T-helper 1 cell treated with Interleukin-12 subunit alpha and Interleukin-12 subunit beta and Interleukin-4 antibody, amounts not matched to agents 30 ng/mL and 1 ng/mL, for 36 hours (primary cell): ENCODE measurements at regions not wholly inside any gene's neighbourhood (a gene's known extent, or its start where the extent isn't known, plus 50 kb on each side); places are given as distances from the start of the nearest gene placed in this dataset.
"Not testable (repeated sequence)": the region's sequence is repeated elsewhere in the genome, so short reads cannot be mapped to it uniquely, and the experiment has no call there.

Experiments
- intact Hi-C: fragments of 100-400 bp; cut with micrococcal nuclease; formaldehyde crosslinking; loops from one replicate; pipeline ENCODE4 v1.15.1; 2024

DNA sequence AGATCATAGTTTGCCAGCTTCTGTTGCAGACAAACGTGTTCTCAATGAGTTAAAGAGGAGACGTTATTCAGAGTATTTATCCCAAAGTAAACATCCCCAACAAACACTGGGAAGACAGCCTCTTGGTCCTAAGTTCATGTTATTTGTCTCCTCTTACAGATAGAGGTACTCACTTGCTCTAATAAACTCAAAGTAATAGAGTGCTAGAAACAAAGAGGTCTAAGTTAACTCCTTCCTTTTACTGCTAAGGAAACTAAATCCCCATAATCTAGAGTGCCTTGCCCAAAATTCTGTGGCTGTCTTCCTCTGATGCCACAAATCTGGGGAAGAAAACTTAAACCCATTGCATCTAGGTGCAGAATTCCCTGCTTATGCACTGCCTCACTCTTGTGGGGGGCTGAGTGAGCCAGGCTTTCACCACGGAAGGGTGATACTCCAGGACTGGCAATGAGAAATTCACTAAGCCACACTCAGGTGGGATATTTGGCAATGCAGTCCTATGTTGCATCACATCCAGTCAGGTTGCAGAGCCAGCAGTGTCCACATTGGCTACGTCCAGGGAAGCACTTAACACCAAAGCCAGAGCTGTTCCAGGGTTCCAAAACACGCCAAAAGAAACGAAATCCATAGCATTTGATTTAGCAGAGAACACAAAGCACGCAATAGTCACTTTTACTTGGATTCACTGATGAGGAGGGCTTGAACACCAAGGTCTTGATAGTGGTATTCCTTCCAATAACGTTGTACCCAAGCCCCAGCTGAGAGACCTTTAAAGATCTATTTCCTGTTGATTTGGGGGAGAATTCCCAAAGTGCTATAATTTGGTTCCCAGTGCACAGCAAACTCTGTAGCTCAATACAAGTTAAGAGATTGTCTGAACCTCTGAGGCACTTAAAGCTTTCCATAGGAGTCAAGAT lies 81.0 kb upstream of the FOXQ1 start:
- intact Hi-C loops, result no loop called here

DNA sequence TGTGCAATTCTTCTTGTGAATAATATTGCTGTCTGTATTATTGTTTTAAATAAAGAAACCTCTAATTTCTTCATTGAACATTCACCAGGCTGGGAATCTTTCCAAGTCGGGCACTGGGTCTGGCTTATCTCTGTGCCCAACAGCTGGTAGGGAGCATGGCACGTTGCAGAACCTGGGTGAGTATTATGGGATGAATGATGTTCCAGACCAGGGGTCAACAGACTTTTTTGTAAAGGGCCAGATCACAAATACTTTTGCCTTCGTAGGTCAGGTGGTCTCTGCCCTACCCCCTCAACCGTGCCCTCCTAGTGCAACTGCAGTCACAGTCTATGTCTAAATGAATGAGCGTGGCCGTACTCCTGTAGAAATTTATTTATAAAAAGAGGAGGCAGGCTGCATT lies 81.6 kb upstream of the FOXQ1 start:
- intact Hi-C loops, result no loop called here

DNA sequence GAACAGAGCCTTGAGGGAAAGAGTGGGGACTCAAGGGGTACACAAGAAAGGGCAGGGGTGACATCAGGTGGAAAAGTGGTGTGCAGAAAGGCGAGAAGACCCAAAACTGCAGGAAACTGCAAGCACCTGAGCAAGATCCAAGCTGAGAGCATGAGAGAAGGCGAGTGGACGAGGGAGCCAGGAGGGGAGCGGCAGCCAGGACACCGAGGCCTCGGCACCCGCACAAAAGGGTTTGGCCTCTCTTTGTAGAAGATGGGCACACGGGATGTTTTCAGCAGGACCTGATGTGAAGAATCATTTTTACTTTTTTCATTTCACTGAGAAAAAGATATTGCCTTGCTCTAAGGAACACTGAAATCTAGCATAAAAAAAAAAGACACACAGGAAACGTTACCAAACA lies 82.1 kb upstream of the FOXQ1 start:
- intact Hi-C loops, result no loop called here

DNA sequence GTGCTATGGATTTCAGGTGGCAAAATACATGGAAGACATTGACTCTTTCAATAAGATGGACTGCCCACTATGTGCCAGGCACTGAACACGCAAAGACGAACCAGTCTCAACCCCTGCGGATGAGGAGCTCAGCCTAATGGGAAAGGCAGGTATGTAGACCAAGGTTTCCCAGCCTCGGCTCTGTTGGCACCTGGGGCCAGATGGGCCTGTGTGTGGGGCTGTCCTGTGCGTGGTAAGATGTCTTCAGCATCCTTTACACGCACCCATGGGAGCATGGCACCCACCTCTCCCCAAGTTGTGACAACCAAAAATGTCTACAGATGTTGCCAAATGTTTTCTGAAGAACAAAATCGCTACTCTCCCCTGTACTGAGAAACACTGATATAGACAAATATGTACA lies 82.6 kb upstream of the FOXQ1 start:
- intact Hi-C loops, result no loop called here

DNA sequence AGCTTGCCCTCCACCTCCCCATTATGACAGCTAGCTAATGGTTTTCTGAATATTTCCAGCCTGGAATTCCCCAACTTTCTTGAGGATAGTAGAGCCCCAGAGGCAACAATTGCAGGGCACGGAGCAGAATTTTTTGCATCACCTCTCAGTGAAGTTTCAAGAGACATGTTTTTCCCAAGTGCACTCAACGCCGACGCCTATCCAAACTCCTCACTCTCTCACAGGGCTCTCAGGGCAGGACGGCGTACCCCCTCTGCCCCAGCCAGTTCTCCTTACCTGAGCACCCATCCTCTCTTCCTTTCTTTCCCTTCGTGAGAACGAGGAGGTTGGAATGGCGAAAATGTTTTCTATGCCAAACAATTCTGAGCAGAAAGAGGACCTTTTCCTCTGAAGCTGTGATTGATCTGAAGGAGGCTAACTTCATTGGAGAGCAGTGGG lies 83.1 kb upstream of the FOXQ1 start:
- intact Hi-C loops, result no loop called here

DNA sequence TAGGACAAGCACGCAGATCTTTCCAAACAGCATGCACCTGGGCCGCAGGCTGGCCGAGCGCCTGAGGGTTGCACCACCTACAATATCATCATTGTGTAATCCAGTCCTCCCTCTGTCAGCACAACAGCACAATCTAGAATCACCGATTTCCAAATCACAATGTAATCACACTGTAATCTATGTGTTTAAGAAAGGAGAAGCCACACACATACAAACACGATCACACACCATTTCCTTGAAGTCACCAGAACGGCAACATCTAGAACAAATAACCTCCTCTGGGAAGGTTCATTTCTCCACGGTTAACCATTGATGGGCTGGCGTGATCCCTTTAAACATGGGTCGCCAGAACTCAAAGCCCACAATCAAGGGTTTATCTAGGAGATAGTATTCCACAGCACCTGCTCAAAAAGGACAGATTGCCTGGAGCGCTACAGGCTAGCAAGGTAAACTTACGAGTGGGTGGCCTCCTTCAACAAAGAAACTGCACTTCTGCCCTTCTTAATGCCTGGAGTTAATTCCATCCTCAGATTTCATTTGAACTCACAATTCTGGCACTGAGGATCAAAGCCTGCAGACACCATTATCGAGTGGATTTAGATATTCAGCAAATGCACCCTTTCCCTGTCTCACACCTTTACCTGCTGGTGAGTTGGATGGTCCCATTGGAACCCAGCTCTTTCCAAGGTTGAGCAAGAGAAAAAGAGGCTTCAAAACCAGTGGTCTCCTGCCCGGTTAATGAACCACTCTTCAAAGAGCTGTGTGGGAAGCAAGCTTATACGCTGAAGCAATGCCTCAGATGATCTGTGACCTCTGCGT lies 83.8 kb upstream of the FOXQ1 start:
- intact Hi-C loops, result no loop called here

DNA sequence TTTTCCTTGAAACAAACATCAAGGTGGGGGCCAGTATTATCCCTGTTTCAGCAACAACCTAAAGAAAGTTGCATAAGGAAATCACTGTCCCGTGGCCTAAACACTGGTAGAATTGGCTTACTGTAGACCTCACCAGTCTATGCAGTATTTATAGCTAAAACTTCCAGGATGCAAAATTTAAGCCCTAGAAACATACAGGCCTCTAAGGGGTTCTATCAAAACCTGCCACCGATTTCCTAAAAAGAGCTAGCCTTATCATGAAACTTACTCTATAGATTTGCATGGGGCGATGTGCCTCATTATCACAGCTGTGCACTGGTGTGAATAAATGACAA lies 84.3 kb upstream of the FOXQ1 start:
- intact Hi-C loops, result no loop called here

DNA sequence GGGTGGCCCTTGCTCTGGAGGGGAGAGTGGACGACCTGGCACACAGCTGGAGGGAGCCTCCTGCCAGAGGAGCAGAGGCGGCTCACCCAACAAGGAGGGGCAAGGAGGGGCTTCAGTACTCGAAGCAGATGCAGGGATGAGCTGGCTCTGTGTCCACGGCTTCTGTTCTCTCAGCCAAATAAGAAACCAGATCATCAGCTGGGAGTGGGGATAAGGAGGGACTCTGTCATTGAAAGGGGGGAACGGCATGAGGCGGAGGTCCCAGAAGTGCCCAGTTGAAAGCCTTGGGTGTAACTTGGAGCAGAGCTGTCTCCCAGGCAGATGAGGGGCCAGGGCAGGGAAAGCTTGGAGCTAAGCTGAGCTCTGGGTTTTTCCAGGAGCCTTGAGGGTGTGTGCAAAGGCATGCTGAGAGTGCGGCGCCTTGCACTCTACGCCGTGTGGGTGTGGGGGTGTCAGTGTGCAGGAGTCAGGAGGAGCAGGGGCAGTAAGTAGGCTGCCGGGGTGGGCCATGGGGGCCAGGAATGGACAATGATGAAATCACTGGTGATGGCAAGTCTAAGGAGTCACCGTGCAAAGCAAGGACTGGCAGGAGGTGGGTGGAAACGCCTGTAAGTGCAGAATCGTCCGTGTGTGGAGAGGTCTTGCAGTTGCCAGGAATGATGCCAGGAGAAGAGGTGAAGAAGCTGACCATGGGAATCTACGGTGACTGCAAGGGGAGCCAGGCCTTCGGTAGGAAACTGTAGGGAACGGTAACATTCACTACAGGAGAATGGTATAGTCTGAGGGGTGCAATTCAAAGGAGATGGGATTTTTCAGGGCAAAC lies 85.4 kb upstream of the FOXQ1 start:
- intact Hi-C loops, result no loop called here

DNA sequence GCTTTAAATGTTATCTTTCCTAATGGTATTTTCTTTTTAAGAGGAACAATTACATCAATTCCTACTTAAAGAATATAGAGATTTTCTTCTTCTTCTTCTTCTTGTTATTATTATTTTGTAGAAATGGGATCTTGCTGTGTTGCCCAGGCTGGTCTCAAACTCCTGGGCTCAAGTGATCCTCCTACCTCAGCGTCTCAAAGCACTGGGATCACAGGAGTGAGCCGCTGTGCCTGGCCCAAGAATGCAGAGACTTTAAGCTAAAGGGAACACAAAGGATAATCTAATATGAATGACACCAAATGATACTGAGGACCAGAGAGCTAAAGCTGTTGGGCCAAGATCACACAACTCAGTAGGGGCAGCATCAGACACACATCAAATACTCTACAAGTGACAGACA lies 87.4 kb upstream of the FOXQ1 start:
- intact Hi-C loops, result no loop called here

DNA sequence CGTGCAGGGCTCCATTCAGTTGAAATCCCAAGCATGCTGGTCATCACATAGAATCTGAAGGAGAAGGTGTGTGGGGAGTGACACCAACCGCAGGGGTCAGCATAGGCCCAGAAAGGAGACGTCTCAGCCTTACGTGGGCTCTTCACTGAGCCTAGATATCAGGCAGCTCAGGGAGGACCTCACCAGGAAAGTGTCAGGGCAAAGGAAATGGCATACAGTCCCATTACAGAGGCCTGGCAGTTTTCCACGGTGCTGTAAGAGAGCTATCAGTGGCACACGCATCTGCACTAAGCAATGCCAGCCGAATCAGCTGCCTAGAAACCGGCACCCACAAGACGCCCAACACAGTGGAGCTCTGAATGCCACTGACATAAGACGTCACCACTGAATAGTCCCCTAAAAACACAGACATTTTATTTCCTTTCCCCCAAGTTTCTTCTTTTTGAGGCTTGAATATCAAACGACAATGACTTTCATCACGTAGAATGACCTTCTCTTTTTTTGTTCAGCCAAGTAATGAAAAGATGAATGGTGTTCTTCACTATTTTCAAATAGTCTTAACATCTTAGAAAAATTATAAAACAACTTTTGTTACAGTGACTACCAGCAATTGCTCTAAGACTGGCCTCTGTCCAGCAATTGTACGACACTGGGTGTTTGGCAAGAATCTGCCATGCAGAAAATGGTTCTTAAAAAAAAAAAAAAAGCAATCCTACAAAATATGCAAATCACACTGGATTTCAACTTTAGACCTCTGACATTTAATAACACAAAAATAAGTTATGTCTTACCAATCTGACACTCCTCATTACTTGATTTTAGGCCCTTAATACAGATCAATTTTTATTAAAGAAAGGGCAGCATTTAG lies 88.9 kb upstream of the FOXQ1 start:
- intact Hi-C loops, result no loop called here

DNA sequence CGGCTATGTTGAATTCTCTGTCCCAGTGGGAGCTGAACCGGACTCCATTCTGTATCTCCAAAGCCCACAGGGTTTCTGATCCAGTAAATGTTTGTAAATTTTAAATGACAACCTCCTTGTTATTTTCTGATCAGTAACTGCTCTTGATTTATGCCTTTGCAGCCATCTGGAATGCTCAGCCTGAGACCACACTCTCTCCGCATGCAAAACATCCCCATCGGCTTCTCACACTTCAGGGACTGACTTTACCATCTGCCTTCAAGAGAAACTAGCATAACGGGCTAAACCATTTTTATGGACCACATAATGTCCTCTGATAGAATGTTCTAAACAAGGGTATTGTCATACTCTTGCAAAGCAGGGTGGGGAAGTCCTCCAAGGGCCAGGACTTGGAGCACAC lies 94.5 kb upstream of the FOXQ1 start:
- intact Hi-C loops, result no loop called here

DNA sequence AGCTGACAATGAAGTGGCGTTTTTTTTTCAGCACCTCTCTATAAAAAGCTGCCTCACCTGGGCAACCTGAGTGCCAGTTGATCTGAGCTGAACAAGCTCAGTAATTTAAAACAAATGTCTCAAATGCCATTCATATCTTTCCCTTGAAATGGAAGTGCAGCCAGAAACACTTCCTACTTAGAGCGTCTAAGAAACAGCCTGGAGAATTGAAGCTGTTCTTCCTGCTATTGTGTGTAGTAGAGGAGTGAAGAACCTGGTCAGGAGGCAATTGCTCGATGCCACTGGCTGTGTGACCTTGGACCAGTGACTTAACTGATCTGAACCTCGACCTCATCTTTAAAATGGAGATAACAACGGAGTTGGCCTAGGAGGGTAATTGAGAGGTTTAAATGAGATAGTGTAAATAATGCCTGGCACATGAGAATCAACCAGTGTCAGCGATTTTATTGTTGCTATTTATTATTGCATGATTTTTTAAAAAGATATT lies 95.4 kb upstream of the FOXQ1 start:
- intact Hi-C loops, result no loop called here

DNA sequence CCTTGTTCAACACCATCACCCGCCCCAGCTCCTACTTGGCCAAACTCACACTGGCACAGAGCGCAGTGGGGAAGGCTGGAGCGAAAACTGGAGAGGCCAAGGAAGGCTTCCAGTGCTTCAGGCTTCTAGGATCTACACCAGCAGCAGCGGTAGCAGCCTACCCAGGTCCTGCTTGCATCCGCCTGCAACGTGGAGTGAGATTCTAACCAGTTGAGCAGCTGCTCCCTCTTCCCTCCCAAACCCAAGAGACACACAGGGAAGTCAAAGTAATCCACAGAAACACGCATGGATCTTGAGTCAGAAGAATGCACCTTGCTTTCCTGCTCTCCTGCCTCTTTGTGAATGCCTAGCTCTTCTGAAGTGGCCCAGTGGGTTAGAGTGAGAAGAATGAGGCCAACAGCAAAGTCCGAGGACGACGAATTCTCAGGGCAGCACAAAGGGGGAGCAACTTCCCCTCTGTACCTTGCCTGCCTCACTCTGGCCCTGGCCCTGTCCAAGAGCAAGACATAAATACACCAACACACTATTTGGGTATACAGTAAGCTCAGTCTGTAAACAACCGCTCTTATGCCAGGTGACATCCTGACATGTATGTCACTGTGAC lies 95.9 kb upstream of the FOXQ1 start:
- intact Hi-C loops, result no loop called here

DNA sequence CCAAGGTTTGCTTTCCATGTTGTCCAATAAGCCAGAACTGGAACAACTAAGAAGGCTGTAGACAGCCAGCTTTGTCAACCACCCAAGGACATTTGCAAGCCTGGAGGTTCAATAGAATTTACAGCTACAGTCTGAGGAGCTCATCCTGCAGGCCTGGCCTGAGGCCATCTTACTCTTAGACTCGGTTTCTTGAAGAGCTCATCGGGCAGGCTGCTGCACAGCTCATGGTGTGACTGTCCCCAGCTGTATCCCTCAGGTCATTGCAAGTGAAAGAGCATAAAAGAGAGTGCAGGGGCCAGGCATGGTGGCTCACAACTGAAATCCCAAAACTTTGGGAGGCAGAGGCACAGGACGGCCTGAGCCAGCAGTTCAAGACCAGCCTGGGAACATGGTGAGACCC lies 96.9 kb upstream of the FOXQ1 start:
- intact Hi-C loops, result no loop called here

DNA sequence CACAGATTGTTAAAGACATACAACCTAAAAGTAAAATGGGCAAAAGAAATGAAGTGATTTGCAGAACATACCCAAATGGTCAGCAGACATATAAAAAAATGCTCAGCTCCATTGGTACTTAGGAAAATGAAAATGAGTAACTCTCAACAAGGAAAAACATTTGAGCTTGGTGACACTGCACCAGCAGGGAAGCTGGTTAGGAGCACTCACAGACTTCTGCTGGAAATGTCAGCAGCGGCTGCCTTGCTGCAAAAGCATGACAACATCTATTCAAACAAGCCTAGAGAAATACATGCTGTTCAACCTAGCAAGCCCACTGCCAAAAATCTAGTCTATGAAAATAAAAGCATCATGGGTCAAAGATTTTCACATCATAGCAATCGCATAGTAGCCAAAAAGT lies 99.0 kb upstream of the FOXQ1 start:
- intact Hi-C loops, result no loop called here

DNA sequence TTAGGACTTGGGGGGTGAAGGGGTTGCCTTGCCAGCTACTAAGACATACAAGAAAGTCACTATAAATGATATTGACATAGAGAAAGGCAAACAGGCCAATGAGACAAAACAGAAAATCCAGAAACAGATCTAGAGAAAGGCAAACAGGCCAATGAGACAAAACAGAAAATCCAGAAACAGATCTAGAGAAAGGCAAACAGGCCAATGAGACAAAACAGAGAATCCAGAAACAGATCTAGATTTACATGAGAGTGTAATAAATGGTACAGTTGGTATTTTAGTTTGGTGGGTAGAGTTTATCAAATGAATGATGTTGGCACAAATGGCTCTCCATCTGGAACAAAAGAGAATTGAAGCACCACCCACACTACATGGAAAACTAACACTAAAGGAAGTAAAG lies 99.8 kb upstream of the FOXQ1 start:
- intact Hi-C loops, result not testable (repeated sequence)

DNA sequence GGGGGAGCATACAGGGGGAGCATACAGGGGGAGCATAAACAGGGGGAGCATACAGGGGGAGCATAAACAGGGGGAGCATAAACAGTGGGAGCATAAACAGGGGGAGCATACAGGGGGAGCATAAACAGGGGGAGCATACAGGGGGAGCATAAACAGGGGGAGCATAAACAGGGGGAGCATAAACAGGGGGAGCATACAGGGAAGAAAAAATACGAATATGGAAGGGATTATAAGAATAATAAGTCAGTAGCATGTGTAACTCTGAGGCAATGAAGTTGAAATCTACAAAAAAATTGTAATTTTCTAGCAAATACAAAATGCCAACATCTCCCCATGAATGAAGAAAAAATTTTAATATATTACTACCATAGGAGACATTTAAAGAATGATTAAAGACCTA lies 101.3 kb upstream of the FOXQ1 start:
- intact Hi-C loops, result not testable (repeated sequence)

DNA sequence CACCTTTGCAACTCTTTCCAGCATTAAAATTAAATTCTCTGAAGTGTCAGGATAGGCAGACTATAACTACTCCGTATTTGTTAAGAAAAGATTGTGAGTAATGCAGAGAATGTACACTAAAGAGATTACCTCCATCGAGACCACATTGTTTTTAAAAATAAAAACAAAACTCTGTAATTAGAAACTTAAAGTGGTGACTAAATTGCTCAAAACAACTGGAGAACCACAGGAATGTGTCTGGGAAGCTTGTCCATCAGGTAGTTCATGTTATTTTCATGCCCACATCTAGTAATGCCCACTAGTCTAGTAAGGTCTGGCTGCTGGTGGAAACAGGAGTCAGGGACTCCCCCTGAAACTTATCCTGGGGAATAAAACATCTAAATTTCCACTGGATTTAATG lies 103.0 kb upstream of the FOXQ1 start:
- intact Hi-C loops, result no loop called here

DNA sequence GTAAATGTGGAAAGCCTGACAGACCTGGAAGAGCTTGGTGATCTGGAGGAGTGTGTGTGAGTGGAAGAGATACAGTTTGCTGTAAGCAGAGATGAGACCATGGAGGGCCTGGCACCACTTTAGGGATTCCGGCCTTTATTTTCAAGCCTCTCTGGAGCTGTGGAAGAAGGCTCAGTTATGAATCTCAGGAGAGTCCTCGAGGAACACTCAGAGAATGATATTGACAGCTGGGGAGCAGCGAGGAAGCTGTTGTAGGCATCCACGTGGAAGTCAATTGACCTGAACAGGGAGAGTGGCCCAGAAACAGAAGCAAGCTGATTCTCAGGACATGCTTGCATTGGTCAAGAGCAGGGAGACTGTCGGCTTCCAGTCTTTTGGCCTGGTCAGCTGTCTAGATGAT lies 108.4 kb upstream of the FOXQ1 start:
- intact Hi-C loops, result no loop called here

DNA sequence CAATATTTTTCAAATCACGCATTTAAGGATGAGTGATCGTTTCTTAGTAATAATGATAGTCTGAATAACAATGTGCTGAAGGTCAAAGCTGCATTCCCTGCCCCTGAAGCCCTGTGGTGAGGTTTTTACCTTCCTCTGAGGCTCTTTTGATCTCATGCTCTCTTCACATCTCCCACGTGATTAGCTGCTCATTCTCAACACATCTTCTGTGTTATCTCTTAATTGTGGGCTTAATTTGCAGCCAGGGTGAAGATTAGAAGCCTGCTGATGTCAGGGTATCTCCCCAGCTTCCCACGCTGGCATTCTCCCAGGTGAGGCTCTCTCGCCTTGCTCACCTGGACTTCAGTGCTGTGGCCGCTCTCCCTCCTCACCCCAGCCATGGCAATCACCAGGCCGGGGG lies 109.7 kb upstream of the FOXQ1 start:
- intact Hi-C loops, result no loop called here
